HUES48 (cell line): ENCODE measurements at regions not wholly inside any gene's neighbourhood (a gene's known extent, or its start where the extent isn't known, plus 50 kb on each side); places are given as distances from the start of the nearest gene placed in this dataset.
"Not testable (repeated sequence)": the region's sequence is repeated elsewhere in the genome, so short reads cannot be mapped to it uniquely, and the experiment has no call there.

Source experiments
- H3K27ac ChIP-seq: one replicate; pipeline ENCODE4 v1.7.0; 2013; ENCODE audit warnings: low read depth, low read length, inconsistent platforms
- H3K27me3 ChIP-seq: 2 replicates; pipeline ENCODE4 v1.6.1; 2013; ENCODE audit warnings: mild to moderate bottlenecking, low read length; ENCODE audit not compliant: control insufficient read depth, insufficient read depth
- H3K36me3 ChIP-seq: 2 replicates; pipeline ENCODE4 v1.6.1; 2013; ENCODE audit warnings: low read length; ENCODE audit not compliant: control insufficient read depth, insufficient read depth
- H3K4me1 ChIP-seq: 2 replicates; pipeline ENCODE4 v1.6.1; 2013; ENCODE audit warnings: mild to moderate bottlenecking, low read length; ENCODE audit not compliant: control insufficient read depth, insufficient read depth
- H3K4me3 ChIP-seq: 2 replicates; pipeline ENCODE4 v1.5.1; 2013; ENCODE audit warnings: mild to moderate bottlenecking, low read depth, low read length
- H3K9ac ChIP-seq: 2 replicates; pipeline ENCODE4 v1.6.1; 2013; ENCODE audit warnings: mild to moderate bottlenecking, low read depth, low read length, moderate library complexity
- H3K9me3 ChIP-seq: 2 replicates; pipeline ENCODE4 v1.6.1; 2013; ENCODE audit warnings: low read length; ENCODE audit not compliant: control insufficient read depth, insufficient read depth

DNA sequence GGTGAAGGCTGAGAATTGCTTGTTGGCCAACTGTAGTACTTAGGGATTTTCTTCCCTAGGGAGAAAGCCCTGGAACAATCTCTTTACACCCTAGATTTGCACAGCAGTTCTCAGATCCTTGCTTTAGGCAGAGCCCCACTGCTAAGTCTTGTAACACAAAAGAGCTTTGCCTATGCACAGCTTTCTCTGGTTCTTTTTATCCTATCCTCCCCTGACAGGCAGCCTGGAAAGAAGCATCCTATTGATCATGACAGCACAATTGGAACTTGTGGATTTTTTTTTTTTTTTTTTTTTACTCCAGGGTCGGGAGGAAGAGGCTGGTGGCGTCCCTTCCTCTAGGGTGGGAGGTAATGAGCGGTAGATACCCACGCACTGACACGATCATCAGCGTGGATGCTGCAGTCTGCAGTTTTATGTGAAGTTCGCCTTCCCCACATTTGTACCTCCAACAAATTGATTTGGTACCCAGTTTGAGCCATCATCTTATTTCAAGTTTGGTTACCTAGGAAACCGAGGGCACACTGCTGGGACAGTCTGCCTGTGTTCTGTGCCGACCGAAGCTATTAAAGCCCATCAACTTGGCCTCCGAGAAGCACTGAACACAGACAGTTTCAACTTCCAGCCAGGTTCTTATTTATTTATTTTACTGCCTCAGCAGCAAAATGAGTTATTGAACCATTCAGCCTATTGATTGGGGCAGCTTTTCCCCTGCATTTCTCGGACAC, 110.1 kb downstream of the NRN1 start:
- H3K9ac ChIP-seq: no peak overlapping the region
- no peaks in the 10 kb centered on the region for H3K36me3 ChIP-seq
- H3K4me1 ChIP-seq: no peaks in the 10 kb centered on the region; the same call in 1 of the 2 replicates
- H3K9me3 ChIP-seq: peaks cover 10% of the 10 kb centered on the region
- H3K27me3 ChIP-seq: no peaks in the 10 kb centered on the region
- H3K4me3 ChIP-seq: no peak overlapping the region
- no peak overlapping the region for H3K27ac ChIP-seq

DNA sequence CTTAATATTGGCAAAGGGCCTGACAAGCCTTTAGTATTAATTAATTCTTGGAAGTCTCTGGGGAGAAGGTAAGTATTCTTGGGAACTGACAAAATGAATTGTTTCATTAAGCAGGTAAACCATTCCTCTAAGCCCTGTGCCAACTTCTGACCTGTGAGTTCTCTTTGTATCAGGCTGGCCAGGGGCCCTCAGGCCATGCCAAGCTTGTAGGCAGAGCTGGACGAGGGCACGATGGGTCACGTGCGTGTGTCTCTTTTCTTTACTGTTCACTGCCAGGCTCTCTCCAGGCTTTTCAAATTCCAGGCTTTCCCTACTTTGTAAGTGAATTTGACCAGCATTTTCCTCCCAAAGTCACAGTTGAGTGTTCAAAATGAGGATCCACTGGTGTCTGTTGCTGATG, 112.4 kb downstream of the NRN1 start:
- no peak overlapping the region for H3K27ac ChIP-seq
- H3K27me3 ChIP-seq: no peaks in the 10 kb centered on the region
- H3K9ac ChIP-seq: no peak overlapping the region
- H3K4me1 ChIP-seq: no peaks in the 10 kb centered on the region; the same call in 1 of the 2 replicates
- no peaks in the 10 kb centered on the region for H3K36me3 ChIP-seq
- H3K9me3 ChIP-seq: peaks cover 10% of the 10 kb centered on the region
- no peak overlapping the region for H3K4me3 ChIP-seq

DNA sequence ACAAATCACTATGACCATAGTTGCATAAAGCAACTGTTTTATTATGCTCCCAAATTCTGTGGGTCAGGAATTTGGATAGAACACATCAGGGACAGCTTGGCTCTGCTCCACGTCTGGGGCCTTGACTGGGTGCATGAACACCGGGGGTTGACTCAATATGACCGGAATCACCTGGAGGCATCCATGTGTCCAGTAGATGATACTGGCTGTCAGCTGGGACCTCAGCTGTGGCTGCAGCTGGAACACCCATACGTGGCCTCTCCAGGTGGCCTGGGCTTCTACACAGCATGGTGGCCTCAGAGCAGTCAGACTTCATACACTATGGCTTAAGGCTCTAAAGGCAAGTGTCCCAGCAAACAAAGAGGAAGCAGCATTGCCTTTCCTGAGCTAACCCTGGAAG, 113.4 kb downstream of the NRN1 start:
- H3K9ac ChIP-seq: no peak overlapping the region
- no peaks in the 10 kb centered on the region for H3K27me3 ChIP-seq
- H3K36me3 ChIP-seq: no peaks in the 10 kb centered on the region
- H3K27ac ChIP-seq: no peak overlapping the region
- no peaks in the 10 kb centered on the region; the same call in 1 of the 2 replicates for H3K4me1 ChIP-seq
- H3K4me3 ChIP-seq: no peak overlapping the region
- H3K9me3 ChIP-seq: peaks cover 10% of the 10 kb centered on the region

DNA sequence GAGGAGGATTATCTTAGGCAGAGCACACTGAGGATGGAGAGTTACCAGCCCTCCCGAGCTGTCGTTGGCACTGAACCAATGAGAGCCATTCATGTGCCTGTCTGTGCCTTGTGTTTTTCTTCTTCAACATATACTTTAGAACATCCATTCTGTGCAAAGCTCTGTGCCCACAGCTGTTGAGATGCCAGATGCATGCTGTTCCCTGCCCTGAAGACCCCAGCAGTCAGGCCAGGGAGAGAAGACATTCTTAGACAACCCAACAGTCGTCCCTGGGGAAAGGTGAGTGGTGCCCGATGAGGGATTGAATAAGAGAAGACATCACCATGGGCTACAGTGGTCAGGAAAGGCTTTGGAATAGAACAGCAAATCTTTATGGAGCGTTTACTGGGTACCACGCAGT, 114.1 kb downstream of the NRN1 start:
- no peaks in the 10 kb centered on the region for H3K27me3 ChIP-seq
- no peaks in the 10 kb centered on the region; the same call in 1 of the 2 replicates for H3K4me1 ChIP-seq
- no peaks in the 10 kb centered on the region for H3K36me3 ChIP-seq
- peak overlapping the region; percentile 54 for H3K4me3 ChIP-seq
- no peak overlapping the region for H3K27ac ChIP-seq
- no peak overlapping the region for H3K9ac ChIP-seq
- H3K9me3 ChIP-seq: peaks cover 10% of the 10 kb centered on the region

DNA sequence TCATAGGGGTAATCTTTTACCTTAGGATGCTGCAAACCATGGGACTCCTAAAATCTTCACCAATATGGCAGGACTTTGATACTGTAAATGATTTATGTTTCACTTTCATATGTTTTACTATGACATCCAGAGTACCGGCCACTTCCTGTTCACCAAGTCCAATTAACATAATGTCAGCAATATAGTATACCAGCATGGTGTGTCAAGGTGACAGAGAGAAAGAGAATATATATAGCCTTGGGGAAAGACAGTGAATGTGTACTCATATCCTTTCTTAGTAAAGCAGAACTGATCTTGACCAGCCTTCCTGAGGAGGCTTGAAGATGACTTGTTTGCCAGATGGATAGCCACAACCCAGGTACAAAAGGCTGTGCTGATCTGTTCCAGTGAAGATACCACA, 127.9 kb downstream of the NRN1 start:
- Histone ChIP-seq H3K27ac (no peak overlapping the region), H3K27me3 (no peaks in the 10 kb centered on the region), H3K36me3 (no peaks in the 10 kb centered on the region), H3K4me1 (no peaks in the 10 kb centered on the region), H3K4me3 (no peak overlapping the region), H3K9me3 (no peaks in the 10 kb centered on the region; the same call in 1 of the 2 replicates), H3K9ac (no peak overlapping the region)

DNA sequence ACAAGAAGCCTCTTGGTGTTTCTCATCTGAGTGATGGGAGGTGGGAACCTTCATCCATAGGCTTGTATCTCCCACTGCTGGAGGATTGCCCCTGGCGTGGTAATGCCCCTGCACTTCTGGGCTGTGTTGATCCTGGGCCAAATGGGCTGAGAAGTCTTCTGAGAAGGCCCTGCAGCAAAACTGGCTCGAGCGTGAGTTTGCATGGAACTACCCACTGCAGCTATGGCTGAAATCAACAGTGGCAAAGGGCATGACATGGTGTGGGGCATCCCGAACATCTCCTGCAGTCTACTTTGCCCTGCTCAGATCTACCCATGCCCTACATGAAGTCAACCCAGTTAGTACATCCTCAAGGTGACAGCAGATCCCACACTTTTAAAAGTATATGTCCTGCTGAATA, 130.6 kb downstream of the NRN1 start:
- H3K27me3 ChIP-seq: no peaks in the 10 kb centered on the region
- no peak overlapping the region for H3K4me3 ChIP-seq
- no peak overlapping the region for H3K27ac ChIP-seq
- H3K36me3 ChIP-seq: no peaks in the 10 kb centered on the region
- H3K9ac ChIP-seq: no peak overlapping the region
- H3K4me1 ChIP-seq: no peaks in the 10 kb centered on the region
- H3K9me3 ChIP-seq: no peaks in the 10 kb centered on the region

DNA sequence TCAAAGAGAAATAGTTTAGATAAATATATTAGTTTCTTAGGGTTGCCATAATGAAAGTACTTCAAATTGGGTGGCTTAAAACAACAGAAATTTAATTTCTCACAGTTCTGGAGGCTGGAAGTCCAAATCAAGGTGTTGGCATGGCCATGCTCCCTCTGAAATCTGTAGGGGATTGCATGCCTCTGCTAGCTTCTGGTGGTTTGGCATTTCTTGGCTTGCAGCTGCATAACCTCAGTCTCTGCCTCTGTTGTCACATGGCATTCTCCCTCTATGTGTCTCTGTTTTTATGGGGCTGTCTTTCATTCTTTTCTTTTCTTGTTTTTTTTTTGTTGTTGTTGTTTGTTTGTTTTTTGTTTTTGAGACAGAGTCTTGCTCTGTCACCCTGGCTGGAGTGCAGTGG, 132.7 kb downstream of the NRN1 start:
- H3K9ac ChIP-seq, H3K27ac ChIP-seq, H3K9me3 ChIP-seq, H3K4me1 ChIP-seq, H3K36me3 ChIP-seq, H3K27me3 ChIP-seq, H3K4me3 ChIP-seq: not testable (repeated sequence)

DNA sequence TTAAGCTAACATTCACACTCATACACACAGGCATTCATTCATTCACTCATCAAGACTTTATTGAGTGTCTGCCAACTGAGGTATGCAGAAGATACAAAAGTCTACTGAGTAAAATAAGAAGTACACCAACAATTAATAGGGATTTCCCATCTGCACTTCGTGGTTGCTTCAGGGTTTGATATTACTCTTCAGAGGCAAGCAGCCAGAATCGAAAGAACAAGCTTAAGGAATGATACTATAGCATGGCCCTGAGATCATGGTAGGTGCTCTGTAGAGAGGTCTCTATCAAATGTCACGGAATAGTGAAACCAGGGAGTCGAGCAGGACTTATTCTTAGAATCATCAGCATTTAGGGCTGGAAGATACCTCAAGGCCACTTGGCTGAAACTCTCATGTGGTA, 135.4 kb downstream of the NRN1 start:
- Histone ChIP-seq H3K4me1 (no peaks in the 10 kb centered on the region), H3K9me3 (no peaks in the 10 kb centered on the region), H3K9ac (no peak overlapping the region), H3K4me3 (no peak overlapping the region), H3K27me3 (no peaks in the 10 kb centered on the region), H3K27ac (no peak overlapping the region), H3K36me3 (no peaks in the 10 kb centered on the region)

DNA sequence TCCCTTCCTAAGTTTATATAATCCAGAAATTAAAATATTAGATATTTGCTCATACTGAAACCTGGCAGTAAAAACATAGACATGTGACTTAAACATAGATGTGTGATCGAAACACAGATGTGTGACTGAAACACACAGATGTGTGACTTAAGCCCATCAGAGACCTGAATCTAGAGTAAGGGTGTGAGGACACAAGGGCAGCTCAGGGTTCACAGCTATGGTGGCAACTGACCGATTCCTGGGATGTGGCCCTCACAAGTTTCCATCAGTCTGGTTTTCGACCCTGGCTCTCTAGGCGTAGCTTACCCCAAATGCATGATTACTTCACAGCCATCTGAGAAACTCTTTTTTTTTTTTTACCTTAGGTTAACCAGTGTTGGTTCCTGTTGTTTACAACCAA, 137.0 kb downstream of the NRN1 start:
- H3K4me1 ChIP-seq: no peaks in the 10 kb centered on the region

DNA sequence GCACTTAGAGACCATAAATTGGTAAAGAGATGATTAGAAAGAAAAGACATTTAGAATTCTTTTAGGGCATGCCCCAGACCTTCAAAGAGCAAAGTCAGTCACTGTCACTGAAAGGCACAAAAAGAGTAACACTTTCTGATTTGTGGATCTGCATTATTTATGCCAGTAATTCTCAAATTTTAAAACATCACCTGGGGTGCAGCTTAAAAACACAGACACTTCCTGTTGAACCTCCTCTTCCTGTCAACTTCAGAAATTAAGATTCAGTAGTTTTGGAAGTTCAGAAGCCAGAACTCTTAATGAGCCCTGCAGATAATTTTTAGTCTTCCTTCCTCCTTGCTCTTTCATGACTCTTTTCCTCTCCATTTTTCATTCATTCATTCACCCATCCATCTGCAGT, 137.5 kb downstream of the NRN1 start:
- no peaks in the 10 kb centered on the region for H3K9me3 ChIP-seq
- no peaks in the 10 kb centered on the region for H3K36me3 ChIP-seq
- no peaks in the 10 kb centered on the region for H3K4me1 ChIP-seq
- H3K9ac ChIP-seq: no peak overlapping the region
- no peaks in the 10 kb centered on the region for H3K27me3 ChIP-seq
- H3K27ac ChIP-seq: no peak overlapping the region
- no peak overlapping the region for H3K4me3 ChIP-seq

More for the DNA sequence above, 137.0 kb downstream of the NRN1 start:
- H3K9ac ChIP-seq: no peak overlapping the region
- H3K9me3 ChIP-seq: no peaks in the 10 kb centered on the region
- H3K27me3 ChIP-seq: no peaks in the 10 kb centered on the region
- no peak overlapping the region for H3K27ac ChIP-seq
- no peaks in the 10 kb centered on the region for H3K36me3 ChIP-seq
- no peak overlapping the region for H3K4me3 ChIP-seq

DNA sequence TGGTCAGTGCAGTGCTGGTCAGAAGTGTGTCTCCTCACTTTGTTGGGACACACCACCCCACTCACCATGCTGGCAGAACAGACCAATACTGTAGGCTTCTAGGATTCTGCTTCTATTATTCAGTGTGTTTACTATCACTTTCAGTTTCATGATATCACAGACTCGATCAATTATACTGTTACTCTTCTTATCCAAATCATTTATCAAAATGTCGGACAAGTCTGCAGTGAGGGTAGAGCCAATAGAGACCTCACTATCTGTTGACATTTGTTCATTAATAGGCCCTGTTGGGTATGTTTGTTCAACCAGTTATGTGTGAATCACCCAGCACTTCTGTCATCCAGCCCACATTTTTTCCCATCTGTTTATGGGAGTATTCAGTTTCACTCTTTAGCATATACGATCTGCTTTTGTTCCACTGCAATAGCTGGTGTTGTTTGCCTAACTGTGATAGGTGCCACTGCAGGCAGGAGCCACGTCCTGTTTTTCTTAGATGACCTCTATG, 140.1 kb downstream of the NRN1 start:
- H3K4me1 ChIP-seq: no peaks in the 10 kb centered on the region
- no peak overlapping the region for H3K27ac ChIP-seq
- H3K36me3 ChIP-seq: no peaks in the 10 kb centered on the region
- H3K4me3 ChIP-seq: no peak overlapping the region
- no peaks in the 10 kb centered on the region for H3K9me3 ChIP-seq
- H3K27me3 ChIP-seq: no peaks in the 10 kb centered on the region
- no peak overlapping the region for H3K9ac ChIP-seq
